IMR-90 (cell line): ENCODE measurements at regions not wholly inside any gene's neighbourhood (a gene's known extent, or its start where the extent isn't known, plus 50 kb on each side); places are given as distances from the start of the nearest gene placed in this dataset.

Experiments used
- ATAC-seq: fragments of 200-7000 bp; cut with Tn5 transposase; 2 replicates; pipeline ENCODE4 v1.9.1; 2020; ENCODE audit warnings: low read depth, mild to moderate bottlenecking, moderate library complexity
- BruUV-seq: library from RNA; stranded (reverse); fragments of 400-500 nt; replicated peaks from 2 replicates; lab custom pipeline; 2021; lab: Mats Ljungman, UMichigan
- CTCF ChIA-PET: fragments of 300-600 bp; formaldehyde crosslinking; extraction: SDS; loops from one replicate; lab custom pipeline; 2021; ENCODE audit warnings: antibody characterized with exemption; lab: Yijun Ruan, JAX
- POLR2A ChIA-PET: fragments of 300-600 bp; sonication (Branson Sonifier 250); formaldehyde crosslinking; loops from one replicate; lab custom pipeline; 2022; ENCODE audit warnings: antibody characterized with exemption; ENCODE audit not compliant: unreplicated experiment; lab: Charles Lee
- DNase-seq: peaks from one replicate; pipeline ENCODE4 v3.0.0; 2013
- H2AFZ ChIP-seq: replicated peaks from 2 replicates; pipeline ENCODE3; 2013; ENCODE audit warnings: low read length, mild to moderate bottlenecking; ENCODE audit not compliant: poor library complexity
- H2AK5ac ChIP-seq: 2 replicates; pipeline ENCODE4 v1.6.1; 2013; ENCODE audit warnings: low read depth, low read length, inconsistent platforms
- H2AK9ac ChIP-seq: replicated peaks from 2 replicates; pipeline ENCODE3; 2013; ENCODE audit warnings: mild to moderate bottlenecking, low read depth, low read length, moderate library complexity; ENCODE audit not compliant: poor library complexity
- H2BK120ac ChIP-seq: 2 replicates; pipeline ENCODE4 v1.6.1; 2013; ENCODE audit warnings: low read depth, low read length, inconsistent platforms
- H2BK15ac ChIP-seq: 3 replicates; pipeline ENCODE4 v1.6.1; 2013; ENCODE audit warnings: low read depth, low read length, inconsistent platforms
- H2BK20ac ChIP-seq: 2 replicates; pipeline ENCODE4 v1.6.1; 2013; ENCODE audit warnings: low read depth, mild to moderate bottlenecking, inconsistent platforms, low read length, moderate library complexity
- H2BK5ac ChIP-seq: 2 replicates; pipeline ENCODE4 v1.6.1; 2013; ENCODE audit warnings: mild to moderate bottlenecking, low read depth, low read length, inconsistent platforms; ENCODE audit not compliant: poor library complexity, severe bottlenecking
- H3K14ac ChIP-seq: replicated peaks from 2 replicates; pipeline ENCODE4 v1.6.1; 2013; ENCODE audit warnings: low read depth, low read length, inconsistent platforms
- H3K18ac ChIP-seq: 2 replicates; pipeline ENCODE4 v1.6.1; 2013; ENCODE audit warnings: low read depth, low read length, control low read depth
- H3K23ac ChIP-seq: 2 replicates; pipeline ENCODE4 v1.6.1; 2013; ENCODE audit warnings: low read depth, low read length, inconsistent platforms
- H3K27ac ChIP-seq: 2 replicates; pipeline ENCODE4 v1.5.1; 2013; ENCODE audit warnings: mild to moderate bottlenecking, control low read depth, low read length; ENCODE audit not compliant: insufficient read depth
- H3K27me3 ChIP-seq: 2 replicates; pipeline ENCODE4 v1.6.1; 2013; ENCODE audit warnings: low read length; ENCODE audit not compliant: control insufficient read depth, insufficient read depth
- H3K36me3 ChIP-seq: 2 replicates; pipeline ENCODE4 v1.6.1; 2013; ENCODE audit warnings: low read length, mixed read lengths; ENCODE audit not compliant: control insufficient read depth, insufficient read depth
- H3K4ac ChIP-seq: 2 replicates; pipeline ENCODE4 v1.6.1; 2013; ENCODE audit warnings: low read depth, low read length, inconsistent platforms
- H3K4me1 ChIP-seq: 2 replicates; pipeline ENCODE4 v1.6.1; 2013; ENCODE audit warnings: low read length, mixed read lengths; ENCODE audit not compliant: control insufficient read depth, insufficient read depth
- H3K4me2 ChIP-seq: 2 replicates; pipeline ENCODE4 v1.6.1; 2013; ENCODE audit warnings: low read depth, mild to moderate bottlenecking, control low read depth, low read length, moderate library complexity
- H3K4me3 ChIP-seq: 2 replicates; pipeline ENCODE4 v1.5.1; 2013; ENCODE audit warnings: low read depth, mild to moderate bottlenecking, control low read depth, low read length, moderate library complexity; ENCODE audit not compliant: insufficient read depth
- H3K56ac ChIP-seq: 2 replicates; pipeline ENCODE4 v1.6.1; 2013; ENCODE audit warnings: low read length, inconsistent platforms; ENCODE audit not compliant: insufficient read depth; ENCODE audit errors: extremely low read depth
- H3K79me1 ChIP-seq, 2 experiments: 2 replicates each; pipeline ENCODE4 v1.6.1; 2013; ENCODE audit warnings: low read length in 2 of 2, inconsistent platforms in 1 of 2, low read depth in 1 of 2
- H3K9ac ChIP-seq: 2 replicates; pipeline ENCODE4 v1.6.1; 2013; ENCODE audit warnings: low read depth, low read length, control low read depth
- H3K9me1 ChIP-seq: 2 replicates; pipeline ENCODE4 v1.6.1; 2013; ENCODE audit warnings: low read length, inconsistent platforms; ENCODE audit not compliant: insufficient read depth
- H3K9me3 ChIP-seq: 2 replicates; pipeline ENCODE4 v1.6.1; 2013; ENCODE audit warnings: low read length; ENCODE audit not compliant: control insufficient read depth, insufficient read depth
- H4K20me1 ChIP-seq: 2 replicates; pipeline ENCODE4 v1.6.1; 2013; ENCODE audit warnings: low read length, inconsistent platforms; ENCODE audit not compliant: insufficient read depth
- H4K5ac ChIP-seq: 2 replicates; pipeline ENCODE4 v1.6.1; 2013; ENCODE audit warnings: mild to moderate bottlenecking, low read depth, low read length, control low read depth
- H4K8ac ChIP-seq, 2 experiments: 2 replicates each; pipeline ENCODE4 v1.6.1; 2013; ENCODE audit warnings: low read depth in 2 of 2, low read length in 2 of 2, control low read depth in 1 of 2, inconsistent platforms in 1 of 2
- H4K91ac ChIP-seq: 2 replicates; pipeline ENCODE4 v1.6.1; 2013; ENCODE audit warnings: low read depth, low read length, inconsistent platforms; ENCODE audit not compliant: insufficient read depth
- ELK1 ChIP-seq: fragments of 150-350 bp; IDR thresholded peaks from 2 replicates; pipeline ENCODE4 v1.6.1; 2016; ENCODE audit warnings: low read depth, mild to moderate bottlenecking, low read length, moderate library complexity, borderline replicate concordance
- FOS ChIP-seq: fragments of 150-350 bp; IDR thresholded peaks from 2 replicates; pipeline ENCODE4 v1.6.1; 2016; ENCODE audit warnings: low read depth, low read length
- MAZ ChIP-seq: IDR thresholded peaks from 2 replicates; pipeline ENCODE4 v1.6.1; 2012; ENCODE audit warnings: low read depth, mild to moderate bottlenecking, low read length, improper control_type of control experiment, moderate library complexity, borderline replicate concordance
- MXI1 ChIP-seq: IDR thresholded peaks from 2 replicates; pipeline ENCODE4 v1.6.1; 2012; ENCODE audit warnings: low read depth, mild to moderate bottlenecking, low read length, moderate library complexity, borderline replicate concordance
- SMC3 ChIP-seq: fragments of 150-350 bp; IDR thresholded peaks from 2 replicates; pipeline ENCODE4 v1.6.1; 2016; ENCODE audit warnings: low read depth, mild to moderate bottlenecking, antibody characterized with exemption, low read length, moderate library complexity
- USF2 ChIP-seq: fragments of 150-350 bp; IDR thresholded peaks from 2 replicates; pipeline ENCODE4 v1.6.1; 2017; ENCODE audit warnings: mild to moderate bottlenecking, antibody characterized with exemption, low read length, low read depth
- WGBS, 2 experiments: methylation state at CpG; one replicate each; pipeline versions ENCODE4 v1.1.5 to v1.1.7; 2013; ENCODE audit warnings: missing lambda C conversion rate in 2 of 2; ENCODE audit not compliant: insufficient read length in 1 of 2; ENCODE audit errors: extremely low coverage in 2 of 2; 5-methylcytosine and 5-hydroxymethylcytosine counted together
- dilution Hi-C: fragments of 300-500 bp; cut with HindIII; formaldehyde crosslinking; loops from one replicate; pipeline ENCODE4 v1.14.3; 2018; ENCODE audit warnings: low sequenced_read_pairs; ENCODE audit not compliant: unreplicated experiment
- in situ Hi-C: fragments of 300-500 bp; cut with MboI; formaldehyde crosslinking; loops from 3 replicates; pipeline ENCODE4 v1.14.3; 2019; ENCODE audit warnings: low sequenced_read_pairs, inconsistent platforms, mixed read lengths
- intact Hi-C: fragments of 100-400 bp; cut with micrococcal nuclease; formaldehyde crosslinking; loops from 2 replicates; pipeline ENCODE4 v1.10.0; 2022

- no peak overlapping the region for H3K14ac ChIP-seq
- no peak overlapping the region for H3K4ac ChIP-seq
- no peak overlapping the region for H2BK20ac ChIP-seq
- H2BK5ac ChIP-seq: no peak overlapping the region
- H4K8ac ChIP-seq: no peak overlapping the region
- H3K36me3 ChIP-seq: no peaks in the 10 kb centered on the region
- no peak overlapping the region for H2AK5ac ChIP-seq
- in situ Hi-C loops (no loop called here), intact Hi-C loops (no loop called here), dilution Hi-C loops (no loop called here)
- no peaks in the 10 kb centered on the region for H3K9me3 ChIP-seq
- no peaks in the 10 kb centered on the region for H3K79me1 ChIP-seq
- H2BK15ac ChIP-seq: no peak overlapping the region
- DNase-seq (no peak), ATAC-seq (no peak)
- WGBS, 2 experiments: no CpG with 5 or more reads among the region's 2 CpGs
- no peak overlapping the region for H4K5ac ChIP-seq
- no peak overlapping the region for H3K27ac ChIP-seq
- CTCF ChIA-PET: no interaction called here
- H3K4me1 ChIP-seq: no peaks in the 10 kb centered on the region
- H3K9ac ChIP-seq: no peak overlapping the region
- POLR2A ChIA-PET: no interaction called here
- no peak overlapping the region for H3K56ac ChIP-seq
- H2BK120ac ChIP-seq: no peak overlapping the region
- H2AK9ac ChIP-seq: no peak overlapping the region
- H3K4me2 ChIP-seq: no peak overlapping the region
- no peak overlapping the region for H4K91ac ChIP-seq
- H3K23ac ChIP-seq: no peak overlapping the region
- no peak overlapping the region for H3K4me3 ChIP-seq
- TF ChIP-seq SMC3: no peak
- no peak for TF ChIP-seq USF2
- no peak for TF ChIP-seq MAZ
- no peak for TF ChIP-seq ELK1
- no peak for TF ChIP-seq MXI1
- no peak for TF ChIP-seq FOS
- H3K18ac ChIP-seq: no peak overlapping the region
- BruUV-seq: no TSS peak
- no peaks in the 10 kb centered on the region for H3K27me3 ChIP-seq
- no peaks in the 10 kb centered on the region for H4K20me1 ChIP-seq
- H3K9me1 ChIP-seq: no peaks in the 10 kb centered on the region
- H2AFZ ChIP-seq: no peak overlapping the region
These were observed 241.0 kb downstream of the FSIP2 start for GRCh38 chr2:185979546-185980071.
